D341Med (cell line): ENCODE measurements at regions not wholly inside any gene's neighbourhood (a gene's known extent, or its start where the extent isn't known, plus 50 kb on each side); places are given as distances from the start of the nearest gene placed in this dataset.
"Not testable (repeated sequence)": the region's sequence is repeated elsewhere in the genome, so short reads cannot be mapped to it uniquely, and the experiment has no call there.

Experiments used
- DNase-seq: peaks from one replicate; pipeline ENCODE4 v3.0.0; 2012; ENCODE audit warnings: low spot score

- DNase-seq, result not testable (repeated sequence)
These were observed 127.9 kb downstream of the ARRDC4 start for GRCh38 chr15:98088307-98088945.

DNA sequence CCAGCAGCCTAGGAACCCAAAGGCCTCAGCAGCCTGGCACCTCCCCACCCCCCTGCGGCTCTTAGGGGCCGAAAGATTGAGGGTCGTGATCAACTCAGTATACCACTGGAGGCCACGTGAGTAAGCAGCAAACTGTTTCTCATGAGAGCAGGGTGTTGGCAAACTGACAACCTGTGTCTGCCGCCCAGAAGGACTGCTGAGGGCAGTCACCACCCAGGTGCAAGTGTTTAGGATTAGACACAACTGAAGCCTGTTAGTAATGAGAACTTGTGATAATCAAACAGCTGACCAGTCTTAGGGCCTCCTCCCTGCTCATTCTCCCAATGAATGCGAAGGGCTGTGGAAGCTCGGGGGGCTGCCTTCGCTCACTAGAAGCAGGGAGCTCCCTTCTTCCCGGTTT lies 128.8 kb downstream of the ARRDC4 start:
- DNase-seq, result not testable (repeated sequence)

DNA sequence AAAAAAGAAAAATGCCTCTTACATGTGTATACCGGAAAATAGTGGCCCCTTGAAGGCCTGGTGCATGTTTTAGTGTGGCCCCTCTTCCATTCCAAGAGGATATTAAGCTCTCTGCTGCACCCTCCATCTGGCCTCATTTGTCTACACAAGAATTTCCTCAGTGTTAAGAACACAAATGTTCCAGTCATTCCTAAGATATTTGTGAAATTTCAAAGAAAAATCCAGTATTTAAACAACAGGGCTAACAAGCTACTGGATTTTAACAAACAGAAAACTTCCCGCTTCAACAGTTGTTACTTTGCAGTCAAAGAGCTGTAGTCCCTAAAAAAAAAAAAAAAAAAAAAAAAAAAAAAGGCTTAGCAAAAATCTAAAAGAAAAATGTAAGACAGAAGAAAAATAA lies 137.5 kb downstream of the ARRDC4 start:
- not testable (repeated sequence) for DNase-seq

GRCh38 chr15:98100606-98101005 lies 140.1 kb downstream of the ARRDC4 start:
- not testable (repeated sequence) for DNase-seq

DNA sequence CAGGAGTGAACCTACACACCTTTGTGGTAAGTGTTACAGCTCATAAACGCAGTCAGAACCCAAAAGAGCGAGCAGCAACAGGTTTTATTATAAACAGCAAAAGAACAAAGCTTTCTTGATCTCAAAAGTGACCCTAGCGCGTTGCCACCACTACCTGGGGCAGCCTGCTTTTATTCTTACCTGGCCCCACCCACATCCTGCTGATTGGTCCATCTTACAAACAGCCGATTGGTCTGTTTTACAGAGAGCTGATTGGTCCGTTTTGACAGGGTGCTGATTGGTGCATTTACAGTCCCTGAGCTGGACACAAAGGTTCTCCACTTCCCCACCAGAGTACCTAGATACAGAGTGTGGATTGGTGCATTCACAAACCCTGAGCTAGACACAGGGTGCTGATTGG lies 143.1 kb downstream of the ARRDC4 start:
- DNase-seq, result no peak

GRCh38 chr15:98104386-98105151 lies 144.1 kb downstream of the ARRDC4 start:
- DNase-seq, result not testable (repeated sequence)

- not testable (repeated sequence) for DNase-seq
These were observed 146.2 kb downstream of the ARRDC4 start for GRCh38 chr15:98106615-98107194.

DNA sequence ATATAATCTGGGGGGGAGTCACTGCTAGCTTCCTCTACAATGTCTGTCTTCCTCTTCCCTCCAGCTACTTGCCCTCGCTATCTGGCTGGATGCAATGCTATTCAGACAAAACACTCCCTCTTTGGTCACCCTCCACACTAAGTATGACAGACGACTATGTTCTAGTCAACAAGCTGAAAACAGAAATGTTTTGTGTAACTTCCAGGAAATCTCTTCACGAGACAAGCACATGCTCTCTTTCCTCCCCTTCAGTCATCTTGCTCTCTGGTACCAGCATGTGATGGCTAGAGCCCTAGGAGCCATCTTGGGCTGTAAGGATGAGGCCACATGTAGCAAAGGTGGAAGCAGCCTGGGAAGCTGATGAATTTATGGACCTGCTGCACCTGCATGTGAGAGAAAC lies 151.3 kb downstream of the ARRDC4 start:
- no peak for DNase-seq

DNA sequence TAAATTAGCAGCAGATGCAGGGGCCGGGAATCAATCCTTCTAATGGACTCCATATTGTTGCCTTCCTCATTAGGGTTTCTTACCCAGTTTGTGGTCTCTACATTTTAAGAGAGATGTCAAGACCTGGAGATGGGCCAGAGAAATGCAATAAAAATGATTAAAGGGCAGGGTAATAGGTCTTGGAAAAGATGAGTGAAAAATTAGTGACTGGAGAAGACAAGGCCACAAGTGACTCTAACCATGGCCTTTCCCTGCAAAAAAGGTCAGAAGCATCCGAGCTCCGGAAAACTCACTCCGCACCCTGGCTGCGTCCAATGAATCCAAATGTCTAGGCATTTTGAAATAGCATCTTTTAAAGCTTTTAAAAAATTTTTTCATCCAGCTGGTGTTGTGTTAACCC lies 152.8 kb downstream of the ARRDC4 start:
- DNase-seq, result no peak

DNA sequence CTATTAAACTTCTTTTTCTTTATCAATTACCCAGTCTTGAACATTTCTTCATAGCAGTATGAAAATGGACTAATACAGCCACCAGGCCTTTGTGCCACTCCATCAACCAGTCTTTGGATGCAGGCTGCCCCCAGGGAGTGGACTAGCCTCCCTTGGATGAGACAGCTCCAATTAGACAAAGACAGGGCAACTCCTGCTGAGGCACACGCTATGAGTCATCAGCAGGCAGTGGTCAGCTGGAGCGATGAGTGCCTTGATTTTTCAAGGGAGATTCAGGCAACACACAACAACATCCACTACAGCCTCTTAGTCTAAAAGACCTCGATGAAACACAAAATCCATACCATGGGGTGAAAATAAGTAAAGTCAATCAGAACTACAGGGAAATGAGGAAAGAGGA lies 160.1 kb downstream of the ARRDC4 start:
- no peak for DNase-seq

- DNase-seq, result no peak
These were observed 161.0 kb downstream of the ARRDC4 start for GRCh38 chr15:98121536-98121935.

DNA sequence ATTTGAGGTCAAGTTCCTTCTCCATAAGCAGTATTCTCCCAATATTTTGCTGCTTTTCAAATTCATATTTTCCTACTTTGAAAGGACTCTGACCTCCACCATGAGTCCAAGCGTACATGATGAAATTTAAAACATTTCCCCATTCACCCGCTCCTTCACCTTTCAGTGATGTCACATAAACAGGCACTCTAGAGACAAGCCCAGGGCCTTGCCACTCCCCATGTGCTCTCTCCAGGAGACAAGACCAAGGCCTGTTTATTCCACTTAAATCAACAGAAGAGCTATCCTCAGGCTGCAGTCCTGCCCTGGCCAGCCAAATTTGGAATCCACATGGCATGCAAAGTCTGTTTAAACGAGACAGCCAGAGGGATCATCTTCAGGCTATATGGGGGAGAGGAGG lies 161.5 kb downstream of the ARRDC4 start:
- no peak for DNase-seq

- no peak for DNase-seq
These were observed 162.8 kb downstream of the ARRDC4 start for GRCh38 chr15:98123297-98123696.

GRCh38 chr15:98123834-98124233 lies 163.3 kb downstream of the ARRDC4 start:
- DNase-seq, result no peak

GRCh38 chr15:98124581-98124980 lies 164.1 kb downstream of the ARRDC4 start:
- DNase-seq, result no peak

DNA sequence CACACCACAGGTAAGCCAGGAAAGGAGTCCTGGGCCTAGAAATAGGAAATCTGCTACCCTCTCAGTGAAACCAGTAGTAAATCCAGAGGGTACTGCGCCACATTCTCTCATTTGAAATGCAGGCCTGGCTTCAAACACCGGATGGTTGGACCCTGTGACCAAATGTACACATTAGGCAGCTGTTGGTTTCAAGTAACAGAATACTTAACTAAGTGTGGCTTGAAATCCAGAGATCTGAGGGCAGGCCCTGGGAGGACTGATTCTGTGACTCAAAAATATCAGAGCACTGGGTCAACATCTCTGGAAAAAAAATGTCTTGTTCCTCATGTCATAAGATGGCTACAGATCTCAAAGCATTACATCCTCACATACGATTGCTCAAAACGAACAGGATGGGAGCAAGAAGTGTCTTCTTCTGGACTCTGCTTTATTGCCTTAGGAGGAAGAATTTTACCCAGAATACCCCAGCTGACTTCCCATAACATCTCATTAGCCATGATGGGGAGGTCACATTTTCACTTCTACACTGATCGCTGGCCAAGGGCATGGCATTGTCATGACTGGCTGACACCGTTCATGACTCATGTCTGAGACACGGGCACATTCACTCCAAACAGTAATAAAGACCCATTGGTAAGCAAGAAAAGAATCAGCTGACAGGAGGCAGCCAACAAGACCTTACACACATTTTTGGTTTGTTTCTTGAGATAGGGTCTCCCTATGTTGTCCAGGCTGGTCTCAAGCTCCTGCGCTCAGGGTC lies 166.0 kb downstream of the ARRDC4 start:
- DNase-seq, result no peak

DNA sequence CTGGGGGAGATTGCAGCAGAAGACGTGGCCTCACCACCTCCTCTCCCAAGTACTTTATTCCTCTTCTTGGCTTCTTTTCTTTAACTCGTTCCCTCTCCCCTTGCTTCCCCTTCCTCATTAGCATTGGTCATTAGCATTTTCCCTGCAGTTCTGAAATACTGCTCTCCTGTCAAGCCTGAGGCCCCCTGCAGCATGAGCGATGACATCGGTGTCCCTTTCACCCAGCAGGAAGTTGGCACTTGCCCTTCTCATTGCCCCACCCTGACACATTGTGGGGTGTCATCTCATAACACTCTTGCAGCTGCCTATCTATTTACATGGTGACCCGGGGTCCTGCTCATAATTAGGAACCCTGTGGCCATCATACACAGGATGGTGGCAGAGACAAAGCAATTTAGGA lies 167.1 kb downstream of the ARRDC4 start:
- DNase-seq, result no peak

- no peak for DNase-seq
These were observed 171.4 kb downstream of the ARRDC4 start for GRCh38 chr15:98131924-98132323.

GRCh38 chr15:98134905-98135304 lies 174.4 kb downstream of the ARRDC4 start:
- DNase-seq, result no peak

DNA sequence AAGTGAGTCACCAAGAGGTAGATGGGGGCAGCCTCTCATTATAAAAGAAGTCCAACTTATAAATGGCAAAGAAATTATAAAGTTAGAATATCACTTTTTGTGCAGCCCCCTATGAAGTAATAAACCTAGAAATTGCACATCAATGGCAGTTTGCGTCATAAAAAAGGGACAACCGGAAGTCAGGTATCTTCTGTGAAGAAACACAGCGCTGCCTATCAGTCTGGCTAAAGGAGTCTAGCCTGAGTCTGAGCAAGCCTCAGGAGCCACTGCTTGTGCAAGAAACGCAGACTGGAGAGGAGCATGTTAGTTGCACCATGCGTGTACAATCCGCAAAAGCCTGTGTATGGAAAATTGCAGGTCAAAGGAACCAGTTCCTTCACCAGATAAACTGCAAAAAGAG lies 178.4 kb downstream of the ARRDC4 start:
- no peak for DNase-seq

- DNase-seq, result no peak
These were observed 178.8 kb downstream of the ARRDC4 start for GRCh38 chr15:98139337-98139736.

- DNase-seq, result no peak
These were observed 182.1 kb downstream of the ARRDC4 start for GRCh38 chr15:98142572-98142971.

GRCh38 chr15:98143116-98143515 lies 182.6 kb downstream of the ARRDC4 start:
- no peak for DNase-seq
